Middle frontal gyrus (tissue), 1 donor: ENCODE measurements at regions not wholly inside any gene's neighbourhood (a gene's known extent, or its start where the extent isn't known, plus 50 kb on each side); places are given as distances from the start of the nearest gene placed in this dataset.

ENCODE experiments used
- DNase-seq: peaks from one replicate; pipeline ENCODE4 v3.0.0-alpha.2; 2015; ENCODE audit warnings: low spot score; ENCODE audit errors: extremely low spot score

GRCh38 chr6:156564807-156565149 lies 212.4 kb upstream of the ARID1B start:
- no peak for DNase-seq

- peak; percentile 58 for DNase-seq
Observed at GRCh38 chr6:156564127-156564806, 212.9 kb upstream of the ARID1B start.

- DNase-seq: no peak
Observed at GRCh38 chr6:156563714-156564113, 213.5 kb upstream of the ARID1B start.

- no peak for DNase-seq
Observed at GRCh38 chr6:156562636-156563035, 214.5 kb upstream of the ARID1B start.

GRCh38 chr6:156562019-156562418 lies 215.2 kb upstream of the ARID1B start:
- DNase-seq: no peak

GRCh38 chr6:156560476-156560875 lies 216.7 kb upstream of the ARID1B start:
- DNase-seq: no peak

GRCh38 chr6:156559162-156559690 lies 218.0 kb upstream of the ARID1B start:
- no peak for DNase-seq

GRCh38 chr6:156557911-156558259 lies 219.3 kb upstream of the ARID1B start:
- DNase-seq: no peak

- no peak for DNase-seq
Observed at GRCh38 chr6:156557251-156557910, 219.8 kb upstream of the ARID1B start.

GRCh38 chr6:156556811-156557210 lies 220.4 kb upstream of the ARID1B start:
- DNase-seq: no peak

- no peak for DNase-seq
Observed at GRCh38 chr6:156555116-156555515, 222.1 kb upstream of the ARID1B start.

GRCh38 chr6:156554160-156554559 lies 223.0 kb upstream of the ARID1B start:
- no peak for DNase-seq

GRCh38 chr6:156552849-156553248 lies 224.3 kb upstream of the ARID1B start:
- no peak for DNase-seq

- no peak for DNase-seq
Observed at GRCh38 chr6:156550949-156551348, 226.2 kb upstream of the ARID1B start.

GRCh38 chr6:156545931-156546330 lies 231.2 kb upstream of the ARID1B start:
- no peak for DNase-seq

GRCh38 chr6:156545021-156545420 lies 232.2 kb upstream of the ARID1B start:
- DNase-seq: no peak

GRCh38 chr6:156544046-156544445 lies 233.1 kb upstream of the ARID1B start:
- DNase-seq: no peak

GRCh38 chr6:156543431-156543830 lies 233.7 kb upstream of the ARID1B start:
- no peak for DNase-seq

- no peak for DNase-seq
Observed at GRCh38 chr6:156538875-156539660, 238.1 kb upstream of the ARID1B start.

- DNase-seq: no peak
Observed at GRCh38 chr6:156534594-156534993, 242.6 kb upstream of the ARID1B start.

- DNase-seq: no peak
Observed at GRCh38 chr6:156533872-156534524, 243.2 kb upstream of the ARID1B start.

- no peak for DNase-seq
Observed at GRCh38 chr6:156526081-156526480, 251.1 kb upstream of the ARID1B start.
